GF-D8 (cell line): ENCODE measurements at regions not wholly inside any gene's neighbourhood (a gene's known extent, or its start where the extent isn't known, plus 50 kb on each side); places are given as distances from the start of the nearest gene placed in this dataset.

ENCODE experiments used
- DNase-seq: peaks from one replicate; lab custom pipeline; 2025; lab: John Stamatoyannopoulos, UW

DNA sequence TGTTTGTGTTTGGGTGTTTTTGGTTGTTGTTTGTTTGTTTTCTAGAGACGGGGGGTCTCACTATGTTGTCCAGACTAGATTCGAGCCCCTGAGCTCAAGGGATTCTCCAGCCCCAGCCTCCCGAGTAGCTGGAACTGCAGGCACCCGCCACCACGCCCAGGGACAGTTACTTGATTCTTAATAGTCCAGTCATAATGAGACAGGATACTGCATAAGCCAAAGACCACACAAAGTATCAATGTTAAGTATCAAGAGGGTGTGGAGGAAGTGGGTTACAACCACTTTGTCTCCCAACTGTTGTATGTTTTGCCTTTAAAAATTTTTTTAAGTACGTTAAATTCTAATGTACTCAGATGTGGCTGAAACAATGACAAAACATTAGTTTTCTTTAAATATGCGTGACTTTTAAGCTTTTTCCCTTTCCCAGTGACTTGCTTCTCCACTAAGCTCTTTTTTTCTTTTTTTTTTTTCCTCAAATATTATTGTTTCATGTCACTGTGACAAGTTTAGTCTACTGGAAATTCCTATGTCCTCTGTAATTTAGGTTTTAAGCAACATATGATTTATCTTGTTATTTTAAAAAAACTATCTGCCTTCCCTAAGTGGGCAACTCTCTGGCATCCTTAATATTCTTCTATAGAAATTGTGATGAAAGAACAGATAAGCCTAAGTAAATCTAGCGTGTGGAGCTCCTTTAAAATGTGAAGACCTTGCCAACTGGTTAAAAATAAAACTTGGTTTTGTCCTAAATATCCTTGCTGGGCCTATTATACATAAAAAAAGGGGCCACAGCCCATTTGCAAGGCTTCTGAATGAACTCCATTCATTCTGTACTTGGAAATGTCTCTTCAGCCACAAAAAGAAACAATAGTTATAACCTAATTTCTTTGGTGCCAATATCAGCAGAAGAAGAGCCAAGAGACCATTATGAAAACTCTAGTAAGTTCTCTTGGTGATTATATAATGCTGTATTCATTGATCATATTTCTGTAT is 56.2 kb upstream of the DPH5 start:
- no peak for DNase-seq

- no peak for DNase-seq
These were observed 55.3 kb upstream of the DPH5 start for GRCh38 chr1:101080859-101081258.

DNA sequence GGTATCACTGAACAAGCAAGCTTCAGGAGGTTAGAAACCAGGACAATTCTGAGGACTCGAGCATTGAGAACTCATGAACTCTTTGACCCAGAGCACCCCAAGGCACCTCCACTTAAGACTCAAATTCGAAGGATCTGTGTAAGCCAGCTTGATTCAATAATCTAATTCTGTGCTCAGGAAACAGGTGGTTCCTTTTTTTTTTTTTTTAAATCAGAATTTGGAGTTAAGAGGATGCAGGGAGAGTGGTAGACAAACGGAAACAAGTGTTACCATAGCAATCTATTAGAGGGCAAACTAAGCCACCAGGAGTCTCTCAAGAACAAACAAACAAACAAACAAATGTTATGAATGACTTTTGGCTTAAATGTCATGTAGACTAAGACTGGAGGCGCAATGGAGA is 53.8 kb upstream of the DPH5 start:
- DNase-seq = no peak

DNA sequence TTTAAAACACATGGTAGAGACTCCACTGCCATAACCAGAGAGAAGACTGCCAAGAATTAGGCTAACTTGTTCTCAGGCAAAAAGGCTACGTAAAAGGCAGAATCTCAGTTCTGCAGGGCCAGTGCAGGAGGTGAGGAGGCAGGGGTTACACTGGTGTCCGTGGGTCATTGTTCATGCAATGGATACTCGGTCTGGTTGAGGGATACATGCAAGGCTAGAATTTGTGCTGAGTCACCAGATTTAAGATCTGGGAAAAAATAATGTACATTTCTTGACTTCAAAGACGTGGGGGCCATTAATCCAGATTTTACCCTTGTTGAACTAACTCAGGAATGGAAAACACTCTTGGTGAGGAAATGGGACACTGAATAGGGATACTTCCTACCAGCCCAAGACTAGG is 52.3 kb upstream of the DPH5 start:
- no peak for DNase-seq

DNA sequence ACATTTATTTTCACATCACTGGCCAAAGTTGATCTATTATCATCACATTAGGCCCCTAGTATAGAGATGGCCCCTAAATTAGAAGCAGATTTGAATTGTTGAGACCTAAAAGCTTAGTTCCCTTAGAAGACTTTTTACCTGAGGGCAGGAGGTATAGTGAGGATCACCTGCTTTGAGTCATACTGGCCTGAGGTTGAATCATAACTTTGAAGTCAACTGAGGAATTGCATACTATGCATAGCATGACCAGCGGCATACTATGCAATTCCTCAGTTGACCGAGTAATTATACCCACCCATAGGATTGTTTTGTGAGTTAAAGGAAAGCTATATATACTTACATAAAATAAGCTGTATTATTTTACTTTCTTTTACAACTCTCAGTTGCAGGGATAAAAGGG is 50.3 kb upstream of the DPH5 start:
- no peak for DNase-seq
